Cardiac muscle cell (in vitro differentiated cells and primary cell): ENCODE measurements at regions not wholly inside any gene's neighbourhood (a gene's known extent, or its start where the extent isn't known, plus 50 kb on each side); places are given as distances from the start of the nearest gene placed in this dataset.

Experiments
- DNase-seq, 2 donors: peaks; one replicate each; pipeline versions ENCODE4 v3.0.0 to v3.0.0-alpha.2; 2010 to 2017; ENCODE audit warnings: low read depth in 1 of 2, low spot score in 1 of 2
- H3K27ac ChIP-seq: fragments of 200-600 bp; sonication (generic); 2 replicates; pipeline ENCODE4 v1.5.1; 2016
- H3K27me3 ChIP-seq: fragments of 200-600 bp; sonication (generic); 2 replicates; pipeline ENCODE4 v1.6.0; 2016; ENCODE audit warnings: control low read depth
- H3K36me3 ChIP-seq: fragments of 200-600 bp; sonication (generic); 2 replicates; pipeline ENCODE4 v1.5.1; 2016; ENCODE audit warnings: control low read depth
- H3K4me1 ChIP-seq: fragments of 200-600 bp; sonication (generic); 2 replicates; pipeline ENCODE4 v1.8.1; 2017; ENCODE audit warnings: low read depth, mild to moderate bottlenecking, mixed run types
- H3K4me3 ChIP-seq: fragments of 200-600 bp; sonication (generic); 2 replicates; pipeline ENCODE4 v1.5.1; 2016; ENCODE audit warnings: mild to moderate bottlenecking
- H3K9me3 ChIP-seq: fragments of 200-600 bp; sonication (generic); 2 replicates; pipeline ENCODE4 v1.5.1; 2017; ENCODE audit warnings: low read depth, mild to moderate bottlenecking, control low read depth
- TF ChIP-seq, protein P1 (sequence below): IDR thresholded peaks from 2 replicates; pipeline ENCODE4 v1.5.1; 2012; ENCODE audit warnings: low read depth, mild to moderate bottlenecking, low read length

DNA sequence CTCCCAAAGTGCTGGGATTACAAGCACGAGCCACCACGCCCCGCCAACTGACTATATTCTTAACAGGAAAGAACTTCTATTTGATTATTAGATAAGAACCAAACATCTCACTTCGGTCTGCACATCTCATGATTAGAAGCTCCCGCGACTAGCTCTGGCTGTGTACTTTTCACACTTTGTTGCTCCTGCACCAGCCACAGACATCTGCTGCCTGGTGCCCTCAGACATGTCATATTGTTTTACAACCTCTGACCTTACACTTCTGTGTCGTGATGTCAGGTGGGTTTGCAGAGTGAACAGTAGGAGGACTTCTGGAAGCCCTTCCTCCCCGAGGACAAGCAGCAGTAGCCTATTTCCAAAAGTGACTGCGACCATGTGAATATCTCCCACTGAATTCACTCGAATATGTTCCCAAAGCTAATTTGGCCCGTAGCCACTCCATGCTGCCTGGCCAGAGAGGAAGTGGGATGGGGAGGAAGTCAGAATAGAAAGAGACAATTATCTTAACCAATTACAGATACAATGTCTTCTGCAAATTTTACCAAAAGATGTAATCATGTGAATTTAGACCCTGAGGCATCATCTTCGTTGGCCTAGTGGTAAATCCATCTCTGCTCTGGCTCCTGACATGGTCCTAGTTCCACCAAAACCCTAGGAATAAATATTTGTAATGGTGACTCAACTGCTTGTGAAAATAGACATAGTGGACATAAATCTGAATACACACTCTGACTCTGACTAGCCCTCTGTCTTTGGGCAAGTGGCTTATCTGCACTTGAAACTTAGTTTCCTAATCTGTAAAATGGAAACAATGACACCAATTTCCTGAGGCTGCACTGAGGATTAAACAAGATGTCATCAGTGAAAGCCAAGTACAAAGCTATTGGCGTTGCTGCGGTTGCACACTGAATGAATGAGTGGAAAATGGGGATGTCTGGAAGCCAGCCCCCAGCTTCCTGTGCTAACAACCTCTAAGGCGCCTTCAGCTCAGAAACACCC, 406.1 kb downstream of the LRATD1 start:
- Histone ChIP-seq H3K27me3 (no peaks in the 10 kb centered on the region), H3K4me3 (no peak overlapping the region), H3K4me1 (no peaks in the 10 kb centered on the region), H3K27ac (no peak overlapping the region), H3K36me3 (no peaks in the 10 kb centered on the region), H3K9me3 (no peaks in the 10 kb centered on the region)
- TF ChIP-seq, protein P1, sequence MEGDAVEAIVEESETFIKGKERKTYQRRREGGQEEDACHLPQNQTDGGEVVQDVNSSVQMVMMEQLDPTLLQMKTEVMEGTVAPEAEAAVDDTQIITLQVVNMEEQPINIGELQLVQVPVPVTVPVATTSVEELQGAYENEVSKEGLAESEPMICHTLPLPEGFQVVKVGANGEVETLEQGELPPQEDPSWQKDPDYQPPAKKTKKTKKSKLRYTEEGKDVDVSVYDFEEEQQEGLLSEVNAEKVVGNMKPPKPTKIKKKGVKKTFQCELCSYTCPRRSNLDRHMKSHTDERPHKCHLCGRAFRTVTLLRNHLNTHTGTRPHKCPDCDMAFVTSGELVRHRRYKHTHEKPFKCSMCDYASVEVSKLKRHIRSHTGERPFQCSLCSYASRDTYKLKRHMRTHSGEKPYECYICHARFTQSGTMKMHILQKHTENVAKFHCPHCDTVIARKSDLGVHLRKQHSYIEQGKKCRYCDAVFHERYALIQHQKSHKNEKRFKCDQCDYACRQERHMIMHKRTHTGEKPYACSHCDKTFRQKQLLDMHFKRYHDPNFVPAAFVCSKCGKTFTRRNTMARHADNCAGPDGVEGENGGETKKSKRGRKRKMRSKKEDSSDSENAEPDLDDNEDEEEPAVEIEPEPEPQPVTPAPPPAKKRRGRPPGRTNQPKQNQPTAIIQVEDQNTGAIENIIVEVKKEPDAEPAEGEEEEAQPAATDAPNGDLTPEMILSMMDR = no peak
- no peak for DNase-seq

DNA sequence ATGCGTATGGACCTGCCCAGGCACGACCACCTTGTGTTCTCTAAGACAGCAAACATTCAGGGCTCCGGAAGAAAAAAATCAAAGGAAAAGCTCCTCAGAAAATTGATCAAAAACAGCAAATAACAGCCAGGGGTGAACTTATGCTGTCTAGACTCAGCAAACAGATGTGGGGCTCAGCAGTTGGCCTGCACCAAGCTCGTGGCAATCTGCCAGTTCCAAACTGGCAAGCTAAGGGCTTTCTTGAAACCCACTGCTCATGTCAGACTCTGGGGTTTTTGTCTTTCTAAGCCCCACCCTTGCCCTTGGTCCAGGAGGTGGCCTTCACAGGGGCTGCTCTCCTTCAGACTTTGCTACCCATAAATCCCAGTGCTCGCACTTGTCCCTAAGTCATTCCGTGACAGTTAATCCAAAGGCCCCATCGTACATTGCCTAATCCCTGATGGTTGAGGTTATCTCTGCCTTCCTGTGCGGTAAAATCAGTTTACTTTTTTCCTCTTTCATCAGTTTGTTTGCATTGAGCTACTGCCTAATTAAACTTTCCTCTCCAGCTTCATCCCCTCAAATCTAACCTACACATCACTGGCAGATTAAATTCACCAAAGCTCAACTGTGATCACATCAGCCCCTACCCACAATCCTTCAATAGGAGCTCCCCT, 408.0 kb downstream of the LRATD1 start:
- TF ChIP-seq, protein P1 = no peak
- DNase-seq = no peak
- no peaks in the 10 kb centered on the region for H3K9me3 ChIP-seq
- H3K4me3 ChIP-seq = no peak overlapping the region
- H3K4me1 ChIP-seq = no peaks in the 10 kb centered on the region
- no peaks in the 10 kb centered on the region for H3K27me3 ChIP-seq
- H3K27ac ChIP-seq = no peak overlapping the region
- no peaks in the 10 kb centered on the region for H3K36me3 ChIP-seq

DNA sequence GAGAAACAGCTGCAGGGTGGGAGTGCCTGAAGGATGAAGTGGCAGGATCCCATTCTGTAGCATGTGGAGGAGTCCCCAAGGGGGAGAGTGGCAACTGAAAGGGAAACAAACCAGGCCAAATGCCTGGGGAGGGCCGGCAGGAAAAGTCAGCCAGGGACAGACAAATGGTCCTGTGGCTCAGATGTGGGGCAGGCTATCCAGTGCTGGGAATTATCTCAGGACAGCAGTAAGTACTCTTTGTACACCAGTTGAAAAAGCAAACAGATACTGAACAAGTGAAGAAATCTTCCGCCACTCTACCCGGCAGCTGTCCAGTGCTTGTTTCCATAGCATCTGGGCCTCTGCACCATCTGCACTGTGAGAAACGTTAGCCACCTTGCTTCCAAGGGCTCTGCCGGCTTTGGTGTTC, 408.9 kb downstream of the LRATD1 start:
- TF ChIP-seq, protein P1 = no peak
- no peaks in the 10 kb centered on the region for H3K9me3 ChIP-seq
- no peak overlapping the region for H3K27ac ChIP-seq
- peak in 1 of 2 donors; percentile 40 for DNase-seq
- no peaks in the 10 kb centered on the region for H3K27me3 ChIP-seq
- H3K4me1 ChIP-seq = no peaks in the 10 kb centered on the region
- H3K36me3 ChIP-seq = no peaks in the 10 kb centered on the region
- no peak overlapping the region for H3K4me3 ChIP-seq

DNA sequence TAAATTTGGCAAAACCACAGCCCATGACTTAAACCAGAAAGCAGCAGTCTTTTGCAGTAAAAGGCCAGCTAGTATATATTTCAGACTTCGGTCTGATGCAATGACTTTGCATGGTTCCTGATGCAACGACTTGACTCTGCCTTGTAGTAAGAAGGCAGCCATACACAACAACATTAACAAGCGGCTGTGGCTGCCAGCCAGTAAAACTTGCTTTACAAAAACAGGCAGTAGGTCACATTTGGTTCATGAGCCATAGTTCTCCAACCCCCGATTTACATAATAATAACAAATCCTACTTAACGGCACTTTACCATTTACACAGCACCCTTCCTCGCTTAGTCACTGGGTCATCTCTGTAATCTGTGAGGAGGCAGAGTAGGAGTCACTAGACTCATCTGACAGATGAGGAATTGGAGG, 410.3 kb downstream of the LRATD1 start:
- H3K27me3 ChIP-seq = no peaks in the 10 kb centered on the region
- no peaks in the 10 kb centered on the region for H3K36me3 ChIP-seq
- TF ChIP-seq, protein P1 = no peak
- H3K4me1 ChIP-seq = no peaks in the 10 kb centered on the region
- DNase-seq = peak in 1 of 2 donors; percentile 0
- no peak overlapping the region for H3K4me3 ChIP-seq
- H3K9me3 ChIP-seq = no peaks in the 10 kb centered on the region
- no peak overlapping the region for H3K27ac ChIP-seq

DNA sequence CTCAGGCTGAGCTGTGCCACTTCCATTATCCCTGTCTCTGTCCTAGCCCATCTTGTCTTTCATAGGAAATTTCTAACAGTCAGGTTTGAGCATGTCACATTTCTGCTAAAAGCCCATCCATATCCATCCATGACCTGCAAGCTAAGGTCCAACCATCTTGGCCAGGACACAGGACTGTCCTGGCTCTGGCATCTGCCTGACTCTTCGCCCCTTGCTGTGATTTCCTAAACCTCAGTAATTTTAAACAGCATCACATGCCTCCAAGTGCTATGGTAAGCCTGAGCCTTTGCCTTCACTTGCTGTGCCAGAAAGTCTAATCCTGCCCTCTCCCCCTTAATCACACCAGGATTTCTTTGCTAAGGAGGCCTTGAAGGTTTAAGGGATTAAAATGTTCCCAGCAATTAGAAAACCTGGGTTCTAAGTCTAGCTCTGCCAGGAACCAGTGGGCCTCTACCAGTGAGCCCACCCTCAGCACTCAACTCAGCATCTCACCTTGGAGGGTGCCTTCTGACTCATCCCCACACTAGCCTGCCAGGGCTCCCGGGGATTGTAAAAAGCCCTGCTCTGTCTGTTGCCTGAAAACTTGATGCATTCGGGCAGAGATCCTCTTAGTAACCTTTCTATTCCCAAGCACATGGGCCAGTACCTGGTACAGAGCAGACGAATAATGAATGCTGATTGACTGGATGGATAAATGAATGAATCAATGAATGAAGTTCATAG, 411.0 kb downstream of the LRATD1 start:
- Histone ChIP-seq H3K4me3 (no peak overlapping the region), H3K9me3 (no peaks in the 10 kb centered on the region), H3K4me1 (no peaks in the 10 kb centered on the region), H3K36me3 (no peaks in the 10 kb centered on the region), H3K27me3 (no peaks in the 10 kb centered on the region), H3K27ac (no peak overlapping the region)
- TF ChIP-seq, protein P1 = no peak
- no peak for DNase-seq
